ENCODE measurements at regions not wholly inside any gene's neighbourhood (a gene's known extent, or its start where the extent isn't known, plus 50 kb on each side); places are given as distances from the start of the nearest gene placed in this dataset.

DNA sequence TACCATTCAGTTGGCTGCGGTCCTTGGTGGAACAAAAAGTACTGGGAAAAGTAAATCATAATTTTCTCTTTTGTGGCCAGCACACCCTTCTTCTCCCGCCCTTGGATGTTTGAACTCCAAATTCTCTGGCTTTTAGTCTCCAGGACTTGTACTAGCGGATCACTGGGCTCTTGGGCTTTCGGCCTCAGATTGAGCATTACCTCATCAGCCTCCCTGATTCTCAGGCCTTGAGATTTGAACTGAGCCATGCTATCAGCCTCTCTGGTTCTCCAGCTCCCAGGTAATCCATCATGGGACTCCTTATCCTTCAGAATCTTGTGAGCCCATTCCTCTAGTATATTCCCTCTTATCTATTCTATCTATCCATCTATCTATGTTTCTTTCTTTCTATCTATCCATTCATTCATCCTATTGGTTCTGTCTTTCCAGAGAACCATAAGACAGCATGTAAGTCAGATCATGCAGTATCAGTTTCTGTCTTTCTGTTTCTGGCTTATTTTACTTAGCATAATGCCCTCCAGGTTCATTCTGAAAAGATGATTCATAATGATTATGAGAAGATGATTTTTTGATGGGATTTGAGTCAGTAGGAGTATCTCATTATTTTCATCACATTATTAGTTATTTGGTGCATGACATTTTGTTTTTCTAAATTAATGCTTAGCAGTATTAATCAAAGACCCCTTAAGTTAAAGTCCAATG, 814.9 kb downstream of the LRFN5 start:
- no peaks in the 10 kb centered on the region for H3K4me1 Mint-ChIP-seq (ENCODE audit: low read depth)
- no peaks in the 10 kb centered on the region for H3K9me3 Mint-ChIP-seq
- H3K27me3 Mint-ChIP-seq = no peaks in the 10 kb centered on the region
- intact Hi-C loops (cut with micrococcal nuclease) = no loop called here
- H3K27ac Mint-ChIP-seq = no peak overlapping the region
- no peak overlapping the region for H3K4me3 Mint-ChIP-seq
- no peaks in the 10 kb centered on the region for H3K36me3 Mint-ChIP-seq (ENCODE audit: low read depth)

DNA sequence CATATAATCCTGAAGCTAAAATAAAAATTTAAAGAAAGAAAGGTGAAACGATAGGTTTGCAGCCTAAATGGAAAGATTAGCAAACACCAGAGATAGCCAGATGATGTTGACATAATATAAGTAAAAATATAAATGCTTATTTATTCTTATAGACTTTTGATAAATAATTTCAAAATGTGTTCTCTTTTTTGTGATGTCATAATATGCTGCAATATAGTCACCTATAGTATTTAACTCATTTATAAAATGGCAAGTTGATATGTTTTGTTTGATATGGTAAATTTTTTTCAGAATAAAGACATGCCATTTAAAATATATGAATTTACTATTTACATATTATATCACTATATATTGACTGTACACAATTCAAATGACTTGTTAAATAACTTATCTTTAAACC, 813.4 kb downstream of the LRFN5 start:
- no peaks in the 10 kb centered on the region for H3K9me3 Mint-ChIP-seq
- H3K27me3 Mint-ChIP-seq = no peaks in the 10 kb centered on the region
- intact Hi-C loops (cut with micrococcal nuclease) = no loop called here
- H3K4me3 Mint-ChIP-seq = no peak overlapping the region
- no peak overlapping the region for H3K27ac Mint-ChIP-seq
- no peaks in the 10 kb centered on the region for H3K36me3 Mint-ChIP-seq (ENCODE audit: low read depth)
- H3K4me1 Mint-ChIP-seq (ENCODE audit: low read depth) = no peaks in the 10 kb centered on the region

DNA sequence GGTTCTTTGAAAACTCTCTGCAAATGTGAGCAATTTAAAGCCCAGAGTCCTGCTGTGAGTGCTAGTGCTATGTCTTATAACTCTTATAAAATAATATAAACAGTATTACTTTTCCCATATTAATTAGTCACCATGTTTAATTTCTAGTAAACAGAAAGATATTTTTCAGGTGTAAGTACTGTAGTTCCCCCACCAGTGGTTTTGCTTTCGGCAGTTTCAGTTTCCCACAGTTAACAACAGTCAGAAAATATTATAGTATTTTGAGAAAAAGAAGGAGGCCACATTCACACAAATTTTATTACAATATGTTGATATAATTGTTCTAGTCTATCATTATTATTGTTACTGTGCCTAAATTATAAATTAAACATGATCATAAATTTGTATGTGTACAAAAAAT, 800.5 kb downstream of the LRFN5 start:
- no peaks in the 10 kb centered on the region for H3K27me3 Mint-ChIP-seq
- no peak overlapping the region for H3K27ac Mint-ChIP-seq
- intact Hi-C loops (cut with micrococcal nuclease) = no loop called here
- H3K4me1 Mint-ChIP-seq (ENCODE audit: low read depth) = no peaks in the 10 kb centered on the region
- H3K36me3 Mint-ChIP-seq (ENCODE audit: low read depth) = no peaks in the 10 kb centered on the region
- no peaks in the 10 kb centered on the region for H3K9me3 Mint-ChIP-seq
- H3K4me3 Mint-ChIP-seq = no peak overlapping the region

DNA sequence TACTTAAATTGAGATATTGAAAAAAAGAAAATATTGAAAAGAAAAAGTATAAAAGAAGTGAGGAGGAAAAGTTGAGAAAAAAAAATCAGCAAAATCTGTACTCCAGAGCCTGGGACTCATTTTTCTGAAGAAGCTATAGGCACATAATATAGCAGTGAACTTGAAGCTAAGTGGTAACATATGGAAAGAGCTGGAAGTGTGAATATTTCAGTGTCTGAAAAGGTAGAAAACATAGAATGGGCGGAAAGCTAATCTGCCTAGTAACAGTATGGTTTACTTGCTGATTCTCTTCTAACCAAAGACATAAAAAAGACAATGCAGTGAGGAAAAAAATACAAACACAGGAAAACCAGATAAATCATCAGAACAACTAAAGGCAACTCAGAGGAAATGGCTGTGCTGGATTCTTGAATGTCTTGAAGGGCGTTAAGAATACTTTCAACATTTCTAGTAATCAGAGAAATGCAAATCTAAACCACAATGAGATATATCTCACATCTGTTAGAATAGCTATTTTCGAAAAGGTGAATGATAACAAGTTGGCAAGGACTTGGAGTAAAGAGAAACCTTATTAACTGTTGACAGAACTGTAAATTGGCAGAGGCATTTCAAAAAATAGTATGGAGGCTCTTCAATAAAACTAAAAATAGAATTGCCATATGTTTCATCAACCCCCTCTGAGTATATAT, 784.6 kb downstream of the LRFN5 start:
- H3K36me3 Mint-ChIP-seq (ENCODE audit: low read depth) = no peaks in the 10 kb centered on the region
- H3K27ac Mint-ChIP-seq = no peak overlapping the region
- no peak overlapping the region for H3K4me3 Mint-ChIP-seq
- H3K27me3 Mint-ChIP-seq = no peaks in the 10 kb centered on the region
- intact Hi-C loops (cut with micrococcal nuclease) = no loop called here
- H3K9me3 Mint-ChIP-seq = no peaks in the 10 kb centered on the region
- no peaks in the 10 kb centered on the region for H3K4me1 Mint-ChIP-seq (ENCODE audit: low read depth)

DNA sequence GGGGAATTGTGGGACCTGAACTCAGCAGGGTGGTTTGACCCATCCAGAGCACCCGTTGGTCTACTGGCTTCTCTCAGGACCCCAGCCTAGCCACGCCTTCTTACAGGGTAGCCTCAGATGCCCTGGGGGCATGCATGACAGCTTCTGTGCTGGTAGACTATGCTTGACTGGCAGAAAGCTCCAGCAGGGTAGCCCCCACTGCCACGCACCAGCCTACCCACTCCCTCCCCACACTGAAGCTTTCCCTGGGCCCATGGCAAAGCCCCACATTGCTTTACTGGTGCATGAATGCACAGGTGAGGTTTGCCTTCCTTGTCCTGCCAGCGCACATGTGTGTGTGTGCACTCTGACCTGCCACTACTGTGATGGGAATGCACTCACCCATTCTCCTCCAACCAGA, 772.2 kb downstream of the LRFN5 start:
- no peaks in the 10 kb centered on the region for H3K9me3 Mint-ChIP-seq
- H3K27ac Mint-ChIP-seq = no peak overlapping the region
- intact Hi-C loops (cut with micrococcal nuclease) = no loop called here
- no peak overlapping the region for H3K4me3 Mint-ChIP-seq
- no peaks in the 10 kb centered on the region for H3K27me3 Mint-ChIP-seq
- H3K4me1 Mint-ChIP-seq (ENCODE audit: low read depth) = no peaks in the 10 kb centered on the region
- H3K36me3 Mint-ChIP-seq (ENCODE audit: low read depth) = no peaks in the 10 kb centered on the region

DNA sequence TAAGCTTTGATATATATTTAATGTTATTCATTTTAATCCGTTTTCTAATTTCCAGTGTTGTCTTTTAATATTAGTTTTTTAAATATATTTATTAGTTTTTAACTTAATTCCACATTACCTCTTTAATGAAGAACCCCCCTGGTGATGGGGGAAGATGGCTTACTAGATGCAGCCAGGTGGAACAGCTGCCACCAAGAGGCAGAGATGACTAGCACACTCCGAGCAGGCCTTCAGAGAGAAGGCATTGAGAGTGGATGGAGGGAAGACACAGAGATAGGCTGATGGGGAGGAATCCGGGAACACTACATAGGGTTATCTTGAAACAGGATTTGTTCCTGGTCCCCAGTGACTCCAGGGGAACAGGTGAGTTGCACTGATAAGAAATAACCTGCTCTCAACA, 771.6 kb downstream of the LRFN5 start:
- H3K27me3 Mint-ChIP-seq = no peaks in the 10 kb centered on the region
- H3K36me3 Mint-ChIP-seq (ENCODE audit: low read depth) = no peaks in the 10 kb centered on the region
- H3K4me3 Mint-ChIP-seq = no peak overlapping the region
- no peaks in the 10 kb centered on the region for H3K9me3 Mint-ChIP-seq
- no peak overlapping the region for H3K27ac Mint-ChIP-seq
- intact Hi-C loops (cut with micrococcal nuclease) = no loop called here
- H3K4me1 Mint-ChIP-seq (ENCODE audit: low read depth) = no peaks in the 10 kb centered on the region

DNA sequence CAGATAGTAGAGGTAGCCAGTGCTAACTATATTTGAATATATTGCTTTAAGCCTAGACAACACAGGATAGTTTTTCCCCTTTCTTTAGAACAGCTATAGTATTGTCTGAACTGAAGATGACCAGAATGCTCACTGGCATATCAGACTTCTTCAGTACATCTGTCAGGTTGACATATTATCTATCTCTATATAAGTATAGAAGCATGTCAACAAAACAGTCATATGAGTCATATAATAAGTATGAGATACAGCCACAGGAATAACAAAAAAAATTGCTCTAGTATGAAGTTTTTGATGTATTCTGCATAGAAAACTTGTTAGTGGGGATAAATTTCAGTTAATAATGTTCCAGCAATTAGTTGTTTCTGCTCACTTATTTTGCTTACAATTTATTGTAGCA, 767.7 kb downstream of the LRFN5 start:
- H3K4me3 Mint-ChIP-seq = no peak overlapping the region
- intact Hi-C loops (cut with micrococcal nuclease) = no loop called here

DNA sequence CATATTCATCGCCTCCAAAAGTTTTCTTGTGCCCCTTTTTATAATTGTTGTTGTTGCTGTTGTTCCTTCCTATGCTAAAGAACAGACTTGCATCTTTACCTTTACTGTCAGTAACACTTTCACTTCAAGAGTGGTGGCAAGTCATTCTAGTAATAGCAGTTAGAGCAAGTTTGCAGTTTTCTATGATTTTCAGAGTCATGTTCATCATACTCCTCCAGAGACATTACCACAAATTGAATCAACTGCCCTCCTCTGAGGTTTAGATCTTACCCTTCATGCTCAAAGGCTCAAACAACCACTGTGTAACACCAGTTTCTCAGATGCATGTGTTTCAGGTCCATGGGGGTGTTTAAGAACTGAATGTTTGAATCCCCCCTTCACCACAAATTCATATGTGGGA, 763.4 kb downstream of the LRFN5 start:
- Mint-ChIP-seq H3K36me3 (ENCODE audit: low read depth) (no peaks in the 10 kb centered on the region), H3K4me1 (ENCODE audit: low read depth) (no peaks in the 10 kb centered on the region), H3K9me3 (no peaks in the 10 kb centered on the region), H3K27ac (no peak overlapping the region), H3K27me3 (no peaks in the 10 kb centered on the region), H3K4me3 (no peak overlapping the region)
- intact Hi-C loops (cut with micrococcal nuclease) = no loop called here

More for the DNA sequence above, 767.7 kb downstream of the LRFN5 start:
- no peaks in the 10 kb centered on the region for H3K9me3 Mint-ChIP-seq
- H3K27ac Mint-ChIP-seq = no peak overlapping the region
- H3K36me3 Mint-ChIP-seq (ENCODE audit: low read depth) = no peaks in the 10 kb centered on the region
- H3K27me3 Mint-ChIP-seq = no peaks in the 10 kb centered on the region
- no peaks in the 10 kb centered on the region for H3K4me1 Mint-ChIP-seq (ENCODE audit: low read depth)

DNA sequence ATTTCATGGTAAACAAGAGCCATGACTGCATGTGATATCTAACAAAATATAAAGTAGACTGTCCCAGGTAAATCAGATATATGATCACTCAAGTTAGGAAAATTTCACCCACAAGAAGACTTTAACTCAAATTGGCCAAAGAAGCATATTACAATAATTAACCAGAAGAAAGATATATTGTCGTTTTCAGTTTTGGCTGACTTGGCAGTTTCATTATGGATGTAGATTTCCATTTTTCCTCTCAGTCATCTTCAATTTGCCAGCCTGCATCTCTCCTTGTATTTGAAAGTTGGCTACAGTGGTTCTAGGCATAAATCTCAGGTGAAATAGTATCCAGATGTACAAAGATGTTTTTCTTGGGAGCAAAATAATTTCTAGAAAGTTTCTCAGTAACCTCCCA, 761.6 kb downstream of the LRFN5 start:
- H3K27ac Mint-ChIP-seq = no peak overlapping the region
- no peaks in the 10 kb centered on the region for H3K36me3 Mint-ChIP-seq (ENCODE audit: low read depth)
- H3K4me1 Mint-ChIP-seq (ENCODE audit: low read depth) = no peaks in the 10 kb centered on the region
- H3K4me3 Mint-ChIP-seq = no peak overlapping the region
- H3K27me3 Mint-ChIP-seq = no peaks in the 10 kb centered on the region
- intact Hi-C loops (cut with micrococcal nuclease) = no loop called here
- no peaks in the 10 kb centered on the region for H3K9me3 Mint-ChIP-seq

DNA sequence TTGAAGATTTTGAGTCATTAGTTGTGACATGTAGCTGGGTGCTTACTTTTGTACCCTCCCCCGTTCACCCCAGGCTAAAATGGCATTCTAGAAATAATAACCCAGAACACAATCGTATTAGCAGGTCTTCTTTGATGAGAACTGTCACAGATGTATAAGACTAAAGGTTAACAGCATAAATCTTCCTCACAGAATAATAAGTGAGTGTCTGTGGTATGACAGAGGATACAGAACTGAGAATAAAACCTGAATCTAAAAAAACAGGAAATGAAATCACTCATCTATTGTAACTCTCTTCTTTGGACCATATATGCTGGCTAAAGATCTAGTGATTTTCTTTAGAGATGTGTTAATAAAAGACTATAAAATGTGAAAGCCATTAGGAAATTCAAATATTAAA, 746.6 kb downstream of the LRFN5 start:
- Mint-ChIP-seq H3K36me3 (ENCODE audit: low read depth) (no peaks in the 10 kb centered on the region), H3K27me3 (no peaks in the 10 kb centered on the region), H3K27ac (no peak overlapping the region), H3K4me3 (no peak overlapping the region), H3K4me1 (ENCODE audit: low read depth) (peaks cover 7% of the 10 kb centered on the region), H3K9me3 (no peaks in the 10 kb centered on the region)
- intact Hi-C loops (cut with micrococcal nuclease) = no loop called here

DNA sequence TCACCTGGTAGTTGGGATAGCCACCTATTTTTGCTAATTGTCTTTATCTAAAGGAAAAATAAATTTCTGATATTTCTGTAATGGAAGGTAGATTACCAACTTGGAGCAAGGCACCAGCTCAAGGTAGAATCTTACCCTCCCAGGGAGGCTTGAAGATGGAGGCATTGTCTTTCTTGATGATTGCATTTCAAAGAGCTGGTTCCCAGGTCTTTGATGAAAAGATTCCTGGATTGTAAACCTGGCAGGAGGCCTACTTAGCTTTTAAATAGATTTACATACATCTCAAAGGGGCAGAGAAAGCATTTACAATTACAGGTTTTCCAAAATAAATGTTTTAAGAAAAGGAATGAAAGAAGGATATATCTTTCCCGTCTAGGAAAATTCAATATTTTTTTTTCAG, 729.2 kb downstream of the LRFN5 start:
- peaks cover 6% of the 10 kb centered on the region for H3K4me1 Mint-ChIP-seq (ENCODE audit: low read depth)
- H3K4me3 Mint-ChIP-seq = no peak overlapping the region
- intact Hi-C loops (cut with micrococcal nuclease) = no loop called here
- H3K27me3 Mint-ChIP-seq = no peaks in the 10 kb centered on the region
- no peaks in the 10 kb centered on the region for H3K36me3 Mint-ChIP-seq (ENCODE audit: low read depth)
- H3K9me3 Mint-ChIP-seq = peaks cover 9% of the 10 kb centered on the region
- H3K27ac Mint-ChIP-seq = no peak overlapping the region

DNA sequence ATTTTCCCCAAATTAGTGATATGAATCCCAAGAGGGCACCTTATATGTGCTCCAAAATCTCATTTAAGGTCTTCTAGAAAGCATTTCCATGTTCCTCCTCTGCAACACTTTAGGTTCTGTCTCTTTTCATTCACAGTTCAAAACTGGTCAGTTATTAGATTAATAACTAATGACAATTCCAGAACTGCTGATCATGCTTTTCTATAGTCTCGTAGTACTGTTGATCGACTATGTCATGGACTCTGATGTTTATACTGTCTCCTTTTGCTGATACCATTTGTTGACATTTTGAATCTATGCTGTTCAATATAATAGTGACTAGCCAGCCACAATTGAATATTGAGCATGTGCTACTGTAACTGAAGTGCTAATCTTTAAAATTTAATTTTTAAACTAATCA, 728.3 kb downstream of the LRFN5 start:
- intact Hi-C loops (cut with micrococcal nuclease) = no loop called here
- H3K4me1 Mint-ChIP-seq (ENCODE audit: low read depth) = peaks cover 6% of the 10 kb centered on the region
- no peak overlapping the region for H3K4me3 Mint-ChIP-seq
- no peak overlapping the region for H3K27ac Mint-ChIP-seq
- H3K9me3 Mint-ChIP-seq = peaks cover 9% of the 10 kb centered on the region
- no peaks in the 10 kb centered on the region for H3K27me3 Mint-ChIP-seq
- no peaks in the 10 kb centered on the region for H3K36me3 Mint-ChIP-seq (ENCODE audit: low read depth)

DNA sequence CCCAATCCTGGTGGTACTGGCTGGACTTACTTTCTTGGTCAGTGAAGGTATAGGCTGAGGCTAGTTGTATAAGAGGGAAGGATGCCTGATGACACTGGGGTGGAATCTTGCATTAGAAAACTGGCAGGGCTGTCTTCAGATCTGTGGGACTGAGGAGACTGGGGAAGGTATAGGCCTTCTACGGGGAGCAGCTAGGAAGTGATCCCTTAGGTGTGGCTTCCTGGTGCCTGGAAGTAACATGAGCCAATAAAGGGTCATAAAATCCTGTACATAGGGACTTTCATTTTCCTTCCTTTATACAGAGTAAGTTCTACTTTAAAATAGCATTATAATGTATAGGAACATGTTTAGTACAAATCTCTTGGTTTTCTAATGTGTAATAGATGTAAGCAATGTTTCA, 716.8 kb downstream of the LRFN5 start:
- intact Hi-C loops (cut with micrococcal nuclease) = no loop called here
- H3K27ac Mint-ChIP-seq = peak overlapping the region; percentile 87
- no peak overlapping the region for H3K4me3 Mint-ChIP-seq
- peaks cover 4% of the 10 kb centered on the region for H3K27me3 Mint-ChIP-seq
- H3K36me3 Mint-ChIP-seq (ENCODE audit: low read depth) = no peaks in the 10 kb centered on the region
- no peaks in the 10 kb centered on the region for H3K9me3 Mint-ChIP-seq
- peaks cover 41% of the 10 kb centered on the region for H3K4me1 Mint-ChIP-seq (ENCODE audit: low read depth)

DNA sequence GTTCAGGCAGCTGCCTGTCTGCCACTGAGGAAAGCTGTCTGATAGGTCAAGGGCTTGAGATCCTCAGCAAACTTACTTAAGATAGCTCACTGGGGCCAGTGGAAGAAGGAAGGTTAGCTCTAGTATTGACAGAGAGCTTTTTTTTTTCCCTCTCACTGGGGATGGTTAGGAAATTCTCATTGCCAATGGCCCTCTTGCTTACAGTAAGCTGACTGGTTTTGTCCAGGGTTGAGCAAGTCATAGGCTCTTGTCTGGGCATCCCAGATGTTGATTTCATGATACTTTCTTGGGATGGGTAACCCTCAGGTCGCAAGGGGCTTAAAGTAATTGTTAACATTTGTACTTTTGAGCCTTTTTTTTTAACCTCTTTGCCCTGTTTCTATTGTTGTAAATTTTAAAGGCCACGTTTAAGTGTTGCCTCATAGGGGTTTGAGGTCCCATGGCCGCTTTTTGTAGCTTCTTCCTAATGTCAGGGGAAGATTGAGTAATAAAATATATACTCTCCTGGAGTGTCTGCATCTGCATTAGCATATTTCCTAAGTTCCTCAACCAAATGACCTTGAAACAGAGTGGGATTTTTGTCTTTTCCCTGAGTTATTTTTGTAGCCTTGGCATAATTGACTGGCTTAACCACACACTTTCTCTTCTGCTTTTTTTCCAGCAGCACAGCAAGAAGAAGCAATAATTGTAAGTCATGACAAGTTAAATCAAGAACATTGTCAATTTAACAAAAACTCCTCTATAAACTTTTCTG, 716.0 kb downstream of the LRFN5 start:
- peaks cover 37% of the 10 kb centered on the region for H3K4me1 Mint-ChIP-seq (ENCODE audit: low read depth)
- no peak overlapping the region for H3K4me3 Mint-ChIP-seq
- H3K27me3 Mint-ChIP-seq = peaks cover 4% of the 10 kb centered on the region
- H3K27ac Mint-ChIP-seq = peak overlapping the region; percentile 87
- intact Hi-C loops (cut with micrococcal nuclease) = no loop called here
- no peaks in the 10 kb centered on the region for H3K36me3 Mint-ChIP-seq (ENCODE audit: low read depth)
- H3K9me3 Mint-ChIP-seq = no peaks in the 10 kb centered on the region

All from dendritic cell treated with granulocyte-macrophage colony-stimulating factor and Interleukin-4, amounts not matched to agents 40 ng/mL and 50 ng/mL, for 4 days (primary cell).